ENCODE measurements at regions not wholly inside any gene's neighbourhood (a gene's known extent, or its start where the extent isn't known, plus 50 kb on each side); places are given as distances from the start of the nearest gene placed in this dataset.
"Not testable (repeated sequence)": the region's sequence is repeated elsewhere in the genome, so short reads cannot be mapped to it uniquely, and the experiment has no call there.

DNA sequence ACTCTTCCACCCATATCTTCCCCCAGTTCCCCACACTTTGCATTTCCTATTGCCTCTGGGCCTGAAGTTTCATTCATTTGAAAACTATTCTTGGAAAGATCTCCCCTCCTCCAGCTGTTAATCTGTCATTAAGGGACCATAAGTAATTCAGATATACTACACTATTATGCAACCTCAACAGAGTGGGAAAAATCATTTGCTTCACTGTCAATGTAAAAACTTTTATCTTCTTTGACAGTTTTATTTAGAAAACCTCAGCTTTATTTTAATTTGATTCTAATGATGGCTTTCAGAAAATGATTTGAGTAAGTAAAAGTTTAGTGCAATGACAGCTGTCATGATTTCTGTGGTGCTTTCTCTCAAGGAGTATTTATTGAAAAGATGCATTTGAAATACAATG lies 435.3 kb upstream of the KCNMB2 start:
- DNase-seq: no peak
- H3K27ac ChIP-seq (ENCODE audit: low read depth in 1 of 3, low read length in 2 of 3): no peak overlapping the region
- H3K4me1 ChIP-seq (ENCODE audit: control insufficient read depth in 3 of 3, insufficient read depth in 2 of 3, low read depth in 1 of 3, low read length in 2 of 3): no peaks in the 10 kb centered on the region
- H3K4me3 ChIP-seq (ENCODE audit: low read depth in 1 of 3, low read length in 3 of 3): no peak overlapping the region
- no peaks in the 10 kb centered on the region for H3K27me3 ChIP-seq (ENCODE audit: control insufficient read depth in 3 of 3, insufficient read depth in 3 of 3, low read length in 3 of 3)
- H3K36me3 ChIP-seq (ENCODE audit: control insufficient read depth in 3 of 3, insufficient read depth in 2 of 3, low read depth in 1 of 3, low read length in 3 of 3): no peaks in the 10 kb centered on the region
- H3K9me3 ChIP-seq (ENCODE audit: control insufficient read depth in 2 of 2, insufficient read depth in 1 of 2, low read depth in 1 of 2, low read length in 1 of 2): no peaks in the 10 kb centered on the region
- no peak for FAIRE-seq

DNA sequence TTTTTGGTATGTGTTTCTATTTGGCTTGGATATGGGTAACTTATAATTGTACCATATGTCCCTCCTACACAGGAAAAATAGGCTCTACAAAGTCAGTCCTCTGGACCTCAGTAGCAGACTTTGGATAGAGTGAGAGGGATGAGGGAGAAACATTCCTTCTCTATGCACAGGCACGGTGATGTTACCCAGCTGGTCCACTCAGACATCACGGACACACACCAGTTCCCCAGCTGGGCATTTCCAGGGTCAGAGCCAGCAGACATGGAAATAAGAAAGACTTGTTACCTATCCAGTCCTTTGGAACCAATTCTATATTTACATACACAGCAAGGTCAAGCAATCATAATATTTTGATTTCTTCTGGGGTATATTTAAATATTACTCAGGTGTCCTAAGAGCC lies 433.1 kb upstream of the KCNMB2 start:
- Histone ChIP-seq H3K36me3 (ENCODE audit: control insufficient read depth in 3 of 3, insufficient read depth in 2 of 3, low read depth in 1 of 3, low read length in 3 of 3) (no peaks in the 10 kb centered on the region), H3K4me1 (ENCODE audit: control insufficient read depth in 3 of 3, insufficient read depth in 2 of 3, low read depth in 1 of 3, low read length in 2 of 3) (no peaks in the 10 kb centered on the region), H3K27me3 (ENCODE audit: control insufficient read depth in 3 of 3, insufficient read depth in 3 of 3, low read length in 3 of 3) (no peaks in the 10 kb centered on the region), H3K4me3 (ENCODE audit: low read depth in 1 of 3, low read length in 3 of 3) (no peak overlapping the region), H3K27ac (ENCODE audit: low read depth in 1 of 3, low read length in 2 of 3) (no peak overlapping the region), H3K9me3 (ENCODE audit: control insufficient read depth in 2 of 2, insufficient read depth in 1 of 2, low read depth in 1 of 2, low read length in 1 of 2) (no peaks in the 10 kb centered on the region)
- WGBS, 3 donors: 71 to 97% (median 83%) methylated on average over 2 of the region's 2 CpGs
- DNase-seq (no peak), FAIRE-seq (no peak)

DNA sequence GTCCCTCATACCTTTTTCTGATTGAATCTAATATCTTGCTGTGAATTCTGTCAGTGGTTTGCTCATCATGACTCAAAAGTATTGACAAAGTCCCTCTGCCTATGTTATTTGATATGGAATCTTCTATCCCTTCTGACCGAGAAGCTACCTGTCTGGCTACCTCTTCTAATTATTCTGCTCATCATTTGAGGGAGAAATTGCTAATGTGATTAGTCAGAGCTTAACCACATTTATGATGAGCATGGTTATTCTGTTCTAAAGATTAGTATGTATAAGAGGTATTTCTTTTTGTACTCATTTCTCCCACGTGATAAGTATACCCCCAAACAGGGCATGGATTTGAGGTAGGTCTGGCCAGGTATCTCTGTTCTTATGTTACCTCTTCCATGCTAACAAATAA lies 428.4 kb upstream of the KCNMB2 start:
- 74 to 85% (median 76%) methylated on average over 2 of the region's 2 CpGs for WGBS, 3 donors
- Histone ChIP-seq H3K9me3 (ENCODE audit: control insufficient read depth in 2 of 2, insufficient read depth in 1 of 2, low read depth in 1 of 2, low read length in 1 of 2) (no peaks in the 10 kb centered on the region), H3K36me3 (ENCODE audit: control insufficient read depth in 3 of 3, insufficient read depth in 2 of 3, low read depth in 1 of 3, low read length in 3 of 3) (no peaks in the 10 kb centered on the region), H3K4me1 (ENCODE audit: control insufficient read depth in 3 of 3, insufficient read depth in 2 of 3, low read depth in 1 of 3, low read length in 2 of 3) (no peaks in the 10 kb centered on the region), H3K27me3 (ENCODE audit: control insufficient read depth in 3 of 3, insufficient read depth in 3 of 3, low read length in 3 of 3) (no peaks in the 10 kb centered on the region), H3K27ac (ENCODE audit: low read depth in 1 of 3, low read length in 2 of 3) (no peak overlapping the region), H3K4me3 (ENCODE audit: low read depth in 1 of 3, low read length in 3 of 3) (no peak overlapping the region)
- no peak for DNase-seq
- no peak for FAIRE-seq

DNA sequence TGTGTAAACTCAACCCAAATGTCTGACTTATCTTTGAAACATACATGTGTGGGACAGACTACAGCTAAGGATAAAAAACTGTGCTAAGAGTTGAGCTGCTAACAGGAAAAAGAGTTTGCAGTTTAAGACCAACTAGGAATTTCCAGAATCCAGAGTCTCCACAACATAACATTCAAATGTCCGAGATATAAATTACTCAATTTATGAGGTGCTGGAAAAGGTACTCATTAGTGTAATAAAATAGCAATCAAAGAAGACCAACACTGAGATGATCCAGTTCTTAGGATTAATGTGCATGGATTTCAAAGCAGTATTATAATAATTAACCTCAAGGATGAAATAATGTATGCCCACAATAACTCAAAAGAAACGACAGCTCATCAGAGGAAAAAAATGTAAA lies 426.5 kb upstream of the KCNMB2 start:
- Histone ChIP-seq H3K27me3 (ENCODE audit: control insufficient read depth in 3 of 3, insufficient read depth in 3 of 3, low read length in 3 of 3) (no peaks in the 10 kb centered on the region), H3K36me3 (ENCODE audit: control insufficient read depth in 3 of 3, insufficient read depth in 2 of 3, low read depth in 1 of 3, low read length in 3 of 3) (no peaks in the 10 kb centered on the region), H3K27ac (ENCODE audit: low read depth in 1 of 3, low read length in 2 of 3) (no peak overlapping the region), H3K4me3 (ENCODE audit: low read depth in 1 of 3, low read length in 3 of 3) (no peak overlapping the region), H3K4me1 (ENCODE audit: control insufficient read depth in 3 of 3, insufficient read depth in 2 of 3, low read depth in 1 of 3, low read length in 2 of 3) (no peaks in the 10 kb centered on the region), H3K9me3 (ENCODE audit: control insufficient read depth in 2 of 2, insufficient read depth in 1 of 2, low read depth in 1 of 2, low read length in 1 of 2) (no peaks in the 10 kb centered on the region)
- WGBS, 3 donors: 62 to 83% (median 80%) methylated on average over 2 of the region's 2 CpGs
- FAIRE-seq: no peak
- DNase-seq: no peak

DNA sequence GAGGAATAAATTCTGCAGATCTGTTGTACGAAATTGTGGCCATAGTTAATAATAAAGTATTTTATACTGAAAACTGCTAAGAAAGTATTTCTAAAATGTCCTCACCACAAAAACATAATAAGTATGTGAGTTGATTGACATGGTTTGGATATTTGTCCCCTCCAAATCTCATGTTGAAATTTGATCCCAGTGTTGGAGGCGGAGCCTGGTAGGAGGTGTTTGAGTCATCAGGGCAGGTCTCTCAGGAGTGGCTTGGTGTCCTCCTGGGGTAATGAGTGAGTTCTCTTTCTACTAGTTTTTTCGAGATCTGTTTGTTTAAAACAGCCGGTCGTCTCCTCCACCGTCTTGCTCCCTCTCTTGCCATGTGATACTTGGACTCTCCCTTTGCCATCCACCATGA lies 424.1 kb upstream of the KCNMB2 start:
- Histone ChIP-seq H3K27me3 (ENCODE audit: control insufficient read depth in 3 of 3, insufficient read depth in 3 of 3, low read length in 3 of 3) (no peaks in the 10 kb centered on the region), H3K4me1 (ENCODE audit: control insufficient read depth in 3 of 3, insufficient read depth in 2 of 3, low read depth in 1 of 3, low read length in 2 of 3) (no peaks in the 10 kb centered on the region), H3K36me3 (ENCODE audit: control insufficient read depth in 3 of 3, insufficient read depth in 2 of 3, low read depth in 1 of 3, low read length in 3 of 3) (no peaks in the 10 kb centered on the region), H3K9me3 (ENCODE audit: control insufficient read depth in 2 of 2, insufficient read depth in 1 of 2, low read depth in 1 of 2, low read length in 1 of 2) (no peaks in the 10 kb centered on the region), H3K27ac (ENCODE audit: low read depth in 1 of 3, low read length in 2 of 3) (no peak overlapping the region), H3K4me3 (ENCODE audit: low read depth in 1 of 3, low read length in 3 of 3) (no peak overlapping the region)
- no peak for FAIRE-seq
- 92 to 96% (median 93%) methylated on average over 6 of the region's 6 CpGs for WGBS, 3 donors
- no peak for DNase-seq

DNA sequence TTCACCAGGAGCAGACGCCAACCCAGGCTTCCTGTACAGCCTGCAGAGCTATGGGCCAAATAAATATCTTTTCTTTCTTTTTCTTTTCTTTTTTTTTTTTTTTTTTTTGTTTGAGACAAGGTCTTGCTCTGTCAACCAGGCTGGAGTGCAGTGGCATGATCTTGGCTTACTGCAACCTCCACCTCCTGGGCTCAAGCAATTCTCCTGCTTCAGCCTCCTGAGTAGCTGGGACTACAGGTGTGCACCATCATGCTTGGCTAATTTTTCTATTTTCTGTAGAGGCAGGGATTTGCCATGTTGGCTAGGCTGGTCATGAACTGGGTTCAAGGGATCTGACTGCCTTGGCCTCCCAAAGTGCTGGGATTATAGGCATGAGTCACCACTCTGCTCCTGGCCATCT lies 423.7 kb upstream of the KCNMB2 start:
- not testable (repeated sequence) for H3K27me3 ChIP-seq (ENCODE audit: control insufficient read depth in 3 of 3, insufficient read depth in 3 of 3, low read length in 3 of 3); H3K4me3 ChIP-seq (ENCODE audit: low read depth in 1 of 3, low read length in 3 of 3); H3K36me3 ChIP-seq (ENCODE audit: control insufficient read depth in 3 of 3, insufficient read depth in 2 of 3, low read depth in 1 of 3, low read length in 3 of 3); H3K27ac ChIP-seq (ENCODE audit: low read depth in 1 of 3, low read length in 2 of 3); H3K9me3 ChIP-seq (ENCODE audit: control insufficient read depth in 2 of 2, insufficient read depth in 1 of 2, low read depth in 1 of 2, low read length in 1 of 2); FAIRE-seq; H3K4me1 ChIP-seq (ENCODE audit: control insufficient read depth in 3 of 3, insufficient read depth in 2 of 3, low read depth in 1 of 3, low read length in 2 of 3); DNase-seq
- WGBS, 3 donors: 95 to 100% (median 97%) methylated on average over 1 of the region's 1 CpG

DNA sequence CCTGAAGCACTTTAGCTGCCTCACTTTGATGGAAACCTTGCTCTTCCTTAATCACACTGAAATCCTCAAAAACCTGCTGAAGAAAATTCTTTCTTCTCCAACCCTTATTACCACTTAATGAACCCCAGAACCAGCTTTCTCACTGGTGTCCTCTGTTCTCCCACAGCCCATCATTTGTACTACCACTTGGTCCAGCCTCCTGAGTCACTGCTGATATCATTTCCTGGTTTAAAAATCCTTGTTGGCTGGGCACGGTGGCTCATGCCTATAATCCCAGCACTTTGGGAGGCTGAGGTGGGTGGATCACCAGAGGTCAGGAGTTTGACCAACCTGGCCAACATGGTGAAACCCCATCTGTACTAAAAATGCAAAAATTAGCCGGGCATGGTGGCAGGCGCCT lies 418.6 kb upstream of the KCNMB2 start:
- no peaks in the 10 kb centered on the region for H3K36me3 ChIP-seq (ENCODE audit: control insufficient read depth in 3 of 3, insufficient read depth in 2 of 3, low read depth in 1 of 3, low read length in 3 of 3)
- H3K27ac ChIP-seq (ENCODE audit: low read depth in 1 of 3, low read length in 2 of 3): no peak overlapping the region
- no peaks in the 10 kb centered on the region for H3K27me3 ChIP-seq (ENCODE audit: control insufficient read depth in 3 of 3, insufficient read depth in 3 of 3, low read length in 3 of 3)
- peaks cover 0 to 5% of the 10 kb centered on the region in 2 donors for H3K9me3 ChIP-seq (ENCODE audit: control insufficient read depth in 2 of 2, insufficient read depth in 1 of 2, low read depth in 1 of 2, low read length in 1 of 2)
- H3K4me1 ChIP-seq (ENCODE audit: control insufficient read depth in 3 of 3, insufficient read depth in 2 of 3, low read depth in 1 of 3, low read length in 2 of 3): no peaks in the 10 kb centered on the region
- WGBS, 3 donors: 91 to 94% (median 92%) methylated on average over 2 to 3 of the region's 3 CpGs
- FAIRE-seq (no peak), DNase-seq (no peak)
- H3K4me3 ChIP-seq (ENCODE audit: low read depth in 1 of 3, low read length in 3 of 3): no peak overlapping the region

DNA sequence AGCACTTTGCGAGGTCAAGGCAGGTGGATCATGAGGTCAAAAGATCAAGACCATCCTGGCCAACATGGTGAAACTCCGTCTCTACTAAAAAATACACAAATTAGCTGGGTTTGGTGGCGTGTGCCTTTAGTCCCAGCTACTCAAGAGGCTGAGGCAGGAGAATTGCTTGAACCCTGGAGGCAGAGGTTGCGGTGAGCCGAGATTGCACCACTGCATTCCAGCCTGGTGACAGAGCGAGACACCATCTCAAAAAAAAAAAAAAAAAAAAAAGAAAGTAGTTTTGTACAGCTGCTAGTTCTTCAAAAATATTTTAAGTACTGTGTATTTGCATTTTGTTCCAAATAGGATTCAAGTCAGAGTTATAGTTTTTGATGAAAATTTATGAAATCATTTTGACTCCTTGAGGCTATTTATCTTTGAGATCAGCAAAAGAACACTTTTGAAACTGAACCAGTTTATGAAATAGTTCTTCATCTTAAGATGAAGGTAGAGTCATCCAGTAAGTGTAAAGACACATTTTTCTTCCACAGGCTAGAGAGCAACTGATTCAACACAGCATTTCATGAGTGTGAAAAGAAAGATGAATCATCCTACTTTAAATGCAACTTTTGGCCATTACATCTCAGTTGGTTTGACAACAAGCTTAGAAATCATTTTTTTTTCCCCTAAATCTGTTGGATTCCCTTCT lies 416.5 kb upstream of the KCNMB2 start:
- not testable (repeated sequence) for H3K36me3 ChIP-seq (ENCODE audit: control insufficient read depth in 3 of 3, insufficient read depth in 2 of 3, low read depth in 1 of 3, low read length in 3 of 3); H3K27me3 ChIP-seq (ENCODE audit: control insufficient read depth in 3 of 3, insufficient read depth in 3 of 3, low read length in 3 of 3); H3K27ac ChIP-seq (ENCODE audit: low read depth in 1 of 3, low read length in 2 of 3); H3K4me3 ChIP-seq (ENCODE audit: low read depth in 1 of 3, low read length in 3 of 3); H3K4me1 ChIP-seq (ENCODE audit: control insufficient read depth in 3 of 3, insufficient read depth in 2 of 3, low read depth in 1 of 3, low read length in 2 of 3); H3K9me3 ChIP-seq (ENCODE audit: control insufficient read depth in 2 of 2, insufficient read depth in 1 of 2, low read depth in 1 of 2, low read length in 1 of 2); FAIRE-seq; DNase-seq
- 81 to 94% (median 90%) methylated on average over 6 of the region's 6 CpGs for WGBS, 3 donors

DNA sequence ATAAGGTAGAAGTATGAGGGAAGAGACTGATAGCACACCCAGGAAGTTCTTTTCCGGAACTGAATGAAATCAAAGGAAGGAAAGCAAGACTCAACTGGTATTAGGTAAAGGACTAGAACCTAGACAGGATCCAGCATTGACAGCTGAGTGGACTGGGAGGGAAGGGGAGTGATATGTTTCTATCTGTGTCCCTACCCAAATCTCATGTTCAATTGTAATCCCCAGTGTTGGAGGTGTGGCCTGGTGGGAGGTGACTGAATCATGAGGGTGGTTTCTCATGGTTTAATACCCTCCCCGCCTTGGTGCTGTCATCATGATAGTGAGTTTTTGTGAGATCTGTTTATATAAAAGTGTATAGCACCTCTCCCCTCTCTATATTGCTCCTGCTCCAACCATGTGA lies 415.9 kb upstream of the KCNMB2 start:
- Histone ChIP-seq H3K27ac (ENCODE audit: low read depth in 1 of 3, low read length in 2 of 3) (no peak overlapping the region), H3K9me3 (ENCODE audit: control insufficient read depth in 2 of 2, insufficient read depth in 1 of 2, low read depth in 1 of 2, low read length in 1 of 2) (peaks cover 0 to 5% of the 10 kb centered on the region in 2 donors), H3K4me3 (ENCODE audit: low read depth in 1 of 3, low read length in 3 of 3) (no peak overlapping the region), H3K36me3 (ENCODE audit: control insufficient read depth in 3 of 3, insufficient read depth in 2 of 3, low read depth in 1 of 3, low read length in 3 of 3) (no peaks in the 10 kb centered on the region), H3K27me3 (ENCODE audit: control insufficient read depth in 3 of 3, insufficient read depth in 3 of 3, low read length in 3 of 3) (no peaks in the 10 kb centered on the region), H3K4me1 (ENCODE audit: control insufficient read depth in 3 of 3, insufficient read depth in 2 of 3, low read depth in 1 of 3, low read length in 2 of 3) (no peaks in the 10 kb centered on the region)
- 92 to 95% (median 92%) methylated on average over 2 of the region's 2 CpGs for WGBS, 3 donors
- no peak for FAIRE-seq
- DNase-seq: no peak

All from small intestine (tissue), 7 donors.